H1 (cell line): ENCODE measurements at regions not wholly inside any gene's neighbourhood (a gene's known extent, or its start where the extent isn't known, plus 50 kb on each side); places are given as distances from the start of the nearest gene placed in this dataset.

Experiments
- ATF2 ChIP-seq: IDR thresholded peaks from 2 replicates; pipeline ENCODE4 v1.6.1; 2012; ENCODE audit warnings: low read length, inconsistent platforms
- CTCF ChIP-seq, 3 experiments: IDR thresholded peaks; 1 replicate in 2 of 3; 2 replicates in 1 of 3; pipeline versions ENCODE4 v1.5.1 to v1.6.1; 2011; ENCODE audit warnings: low read length in 3 of 3, mild to moderate bottlenecking in 3 of 3, inconsistent platforms in 2 of 3, low read depth in 1 of 3, moderate library complexity in 1 of 3; ENCODE audit not compliant: insufficient read depth in 1 of 3; ENCODE audit errors: control extremely low read depth in 1 of 3
- EP300 ChIP-seq, 2 experiments: IDR thresholded peaks; 1 replicate in 1 of 2; 2 replicates in 1 of 2; pipeline ENCODE4 v1.6.1; 2011 to 2012; ENCODE audit warnings: low read depth in 2 of 2, low read length in 2 of 2, mild to moderate bottlenecking in 2 of 2, borderline replicate concordance in 1 of 2, inconsistent platforms in 1 of 2, moderate library complexity in 1 of 2
- EZH2 ChIP-seq: fragments of 200-600 bp; sonication (generic); IDR thresholded peaks from 2 replicates; pipeline ENCODE4 v1.7.1; 2012; ENCODE audit warnings: low read depth, mild to moderate bottlenecking, moderate library complexity, low read length, inconsistent platforms; ENCODE audit not compliant: severe bottlenecking
- KDM4A ChIP-seq: IDR thresholded peaks from one replicate; pipeline ENCODE4 v1.7.1; 2012; ENCODE audit warnings: low read depth, mild to moderate bottlenecking, moderate library complexity, low read length, inconsistent platforms; ENCODE audit not compliant: severe bottlenecking
- MAFK ChIP-seq: IDR thresholded peaks from 2 replicates; pipeline ENCODE4 v1.6.1; 2012; ENCODE audit warnings: low read depth, mild to moderate bottlenecking, improper control_type of control experiment, low read length
- POLR2A ChIP-seq, 2 experiments: IDR thresholded peaks; 1 replicate in 1 of 2; 2 replicates in 1 of 2; pipeline ENCODE4 v1.6.1; 2011; ENCODE audit warnings: low read depth in 2 of 2, low read length in 2 of 2, mild to moderate bottlenecking in 2 of 2; ENCODE audit errors: control extremely low read depth in 1 of 2
- POLR2AphosphoS5 ChIP-seq: IDR thresholded peaks from 2 replicates; pipeline ENCODE4 v1.6.1; 2011; ENCODE audit warnings: low read depth, low read length
- RAD21 ChIP-seq, 2 experiments: IDR thresholded peaks in 1 of 2; conservative IDR thresholded peaks in 1 of 2; 2 replicates each; pipeline ENCODE4 v1.6.1; 2011; ENCODE audit warnings: low read depth in 2 of 2, low read length in 2 of 2, improper control_type of control experiment in 1 of 2, inconsistent platforms in 1 of 2, mild to moderate bottlenecking in 1 of 2, moderate library complexity in 1 of 2
- RBBP5 ChIP-seq: IDR thresholded peaks from 2 replicates; pipeline ENCODE4 v1.7.1; 2012; ENCODE audit warnings: low read depth, mild to moderate bottlenecking, inconsistent platforms, low read length, moderate library complexity, borderline replicate concordance
- TEAD4 ChIP-seq: IDR thresholded peaks from 2 replicates; pipeline ENCODE4 v1.6.1; 2012; ENCODE audit warnings: low read depth, low read length, inconsistent platforms, mixed read lengths
- YY1 ChIP-seq: IDR thresholded peaks from 2 replicates; pipeline ENCODE4 v1.6.1; 2011; ENCODE audit warnings: low read depth, mild to moderate bottlenecking, low read length
- ZNF274 ChIP-seq: IDR thresholded peaks from 2 replicates; pipeline ENCODE4 v1.7.0; 2012; ENCODE audit warnings: low read length, borderline replicate concordance; ENCODE audit errors: extremely low read depth

GRCh38 chr2:182559623-182560022 lies 132.8 kb upstream of the PDE1A start:
- TF ChIP-seq ZNF274 (no peak), YY1 (no peak), EP300 (IDR thresholded peaks at IDR 0.05; ENCODE audit: borderline replicate concordance in 1 of 2, low read depth in 2 of 2, low read length in 2 of 2) (no peak), POLR2AphosphoS5 (no peak), EZH2 (no peak), CTCF (IDR thresholded peaks at IDR 0.05; ENCODE audit: control extremely low read depth in 1 of 3, insufficient read depth in 1 of 3, low read depth in 1 of 3, low read length in 3 of 3) (no peak), RBBP5 (no peak), TEAD4 (no peak), KDM4A (no peak), RAD21 (IDR thresholded peaks at IDR 0.05 in 1 of 2, conservative IDR thresholded peaks at IDR 0.05 in 1 of 2; ENCODE audit: low read depth in 2 of 2, low read length in 2 of 2) (no peak), POLR2A (IDR thresholded peaks at IDR 0.05; ENCODE audit: control extremely low read depth in 1 of 2, low read depth in 2 of 2, low read length in 2 of 2) (no peak), ATF2 (no peak), MAFK (no peak)
